ENCODE measurements at regions not wholly inside any gene's neighbourhood (a gene's known extent, or its start where the extent isn't known, plus 50 kb on each side); places are given as distances from the start of the nearest gene placed in this dataset.

GRCh38 chr2:180146114-180146513 is 139.0 kb upstream of the CWC22 start:
- Histone ChIP-seq H3K27me3 (ENCODE audit: insufficient read depth, low read length) (no peaks in the 10 kb centered on the region), H3K4me3 (replicated peaks in 1 of 2; ENCODE audit: low read depth in 1 of 2, low read length in 2 of 2) (no peak overlapping the region), H3K9me3 (ENCODE audit: control insufficient read depth in 1 of 2, insufficient read depth in 1 of 2, low read depth in 1 of 2, low read length in 2 of 2) (no peaks in the 10 kb centered on the region), H3K4me1 (ENCODE audit: control insufficient read depth in 1 of 2, insufficient read depth in 2 of 2, low read length in 2 of 2) (no peaks in the 10 kb centered on the region), H3K9me2 (ENCODE audit: insufficient read depth) (no peaks in the 10 kb centered on the region), H2AFZ (ENCODE audit: low read depth, low read length, poor library complexity, severe bottlenecking) (peak overlapping the region; percentile 32), H3K36me3 (ENCODE audit: control insufficient read depth in 1 of 2, insufficient read depth in 2 of 2, low read length in 2 of 2) (no peaks in the 10 kb centered on the region), H3K9ac (ENCODE audit: low read length) (no peak overlapping the region), H3K4me2 (ENCODE audit: low read length) (no peak overlapping the region), H3K79me2 (ENCODE audit: insufficient read depth, low read length) (no peaks in the 10 kb centered on the region), H3K27ac (ENCODE audit: low read depth, low read length) (no peak overlapping the region), H4K20me1 (ENCODE audit: insufficient read depth) (no peaks in the 10 kb centered on the region)
- ChIA-PET POLR2A (no interaction called here), RAD21 (ENCODE audit: low non-redundant PET in 1 of 2, low total read pairs in 2 of 2, uncharacterized antibody in 2 of 2, unreplicated experiment in 2 of 2) (no interaction called here), CTCF (no interaction called here)
- no TSS peak for BruUV-seq (replicated peaks)
- intact Hi-C loops (cut with micrococcal nuclease): no loop called here
- no peak for TF ChIP-seq ATF3 (IDR thresholded peaks at IDR 0.05)
- no peak for TF ChIP-seq JUND (IDR thresholded peaks at IDR 0.05)
- TF ChIP-seq CBX3 (IDR thresholded peaks at IDR 0.05; ENCODE audit: low read depth): no peak
- no peak for TF ChIP-seq CTCF (IDR thresholded peaks at IDR 0.05 in 2 of 3, conservative IDR thresholded peaks at IDR 0.05 in 1 of 3; ENCODE audit: borderline replicate concordance in 1 of 3, insufficient read depth in 1 of 3, low read depth in 2 of 3, low read length in 2 of 3)
- TF ChIP-seq EZH2 (IDR thresholded peaks at IDR 0.05): no peak
- no peak for TF ChIP-seq CEBPB (IDR thresholded peaks at IDR 0.05; ENCODE audit: low read depth)
- no peak for TF ChIP-seq REST (IDR thresholded peaks at IDR 0.05; ENCODE audit: low read depth)
- TF ChIP-seq SP1 (IDR thresholded peaks at IDR 0.05; ENCODE audit: low read depth): no peak
- TF ChIP-seq ZFX (IDR thresholded peaks at IDR 0.05): no peak
- no peak for TF ChIP-seq MAX (IDR thresholded peaks at IDR 0.05)
- TF ChIP-seq EZH2phosphoT487 (IDR thresholded peaks at IDR 0.05; ENCODE audit: borderline replicate concordance): no peak
- TF ChIP-seq SRF (IDR thresholded peaks at IDR 0.05; ENCODE audit: low read depth): no peak
- TF ChIP-seq POLR2AphosphoS5 (IDR thresholded peaks at IDR 0.05; ENCODE audit: low read depth, low read length): no peak
- no peak for TF ChIP-seq ZNF274 (IDR thresholded peaks at IDR 0.05; ENCODE audit: low read depth, low read length)
- no peak for TF ChIP-seq TCF7L2 (IDR thresholded peaks at IDR 0.05; ENCODE audit: borderline replicate concordance, extremely low read depth, insufficient read depth, insufficient read length)
- TF ChIP-seq RAD21 (IDR thresholded peaks at IDR 0.05; ENCODE audit: low read depth): no peak
- TF ChIP-seq SIN3A (IDR thresholded peaks at IDR 0.05; ENCODE audit: low read depth): no peak
- no peak for TF ChIP-seq EGR1 (IDR thresholded peaks at IDR 0.05; ENCODE audit: low read depth)
- no peak for TF ChIP-seq ZBTB33 (IDR thresholded peaks at IDR 0.05; ENCODE audit: extremely low read depth, insufficient replicate concordance, low read length)
- DNase-seq (ENCODE audit: low read depth, low spot score): no peak
- no peak for ATAC-seq
